Fibroblast of upper back skin (primary cell): ENCODE measurements at regions not wholly inside any gene's neighbourhood (a gene's known extent, or its start where the extent isn't known, plus 50 kb on each side); places are given as distances from the start of the nearest gene placed in this dataset.

Experiments used
- DNase-seq: peaks from one replicate; pipeline ENCODE4 v3.0.0-alpha.2; 2013

- DNase-seq: no peak
These were observed 135.0 kb upstream of the ARL4C start for GRCh38 chr2:234631646-234632514.

GRCh38 chr2:234630801-234631261 lies 133.9 kb upstream of the ARL4C start:
- peak; percentile 5 for DNase-seq

- no peak for DNase-seq
These were observed 132.7 kb upstream of the ARL4C start for GRCh38 chr2:234629596-234629995.

GRCh38 chr2:234628953-234629352 lies 132.1 kb upstream of the ARL4C start:
- no peak for DNase-seq

- DNase-seq: no peak
These were observed 130.4 kb upstream of the ARL4C start for GRCh38 chr2:234627308-234627707.

GRCh38 chr2:234626566-234627130 lies 129.8 kb upstream of the ARL4C start:
- DNase-seq: no peak

- no peak for DNase-seq
These were observed 128.9 kb upstream of the ARL4C start for GRCh38 chr2:234625626-234626250.

- DNase-seq: no peak
These were observed 126.7 kb upstream of the ARL4C start for GRCh38 chr2:234623521-234623991.

- DNase-seq: no peak
These were observed 124.2 kb upstream of the ARL4C start for GRCh38 chr2:234621120-234621519.

GRCh38 chr2:234620018-234620417 lies 123.1 kb upstream of the ARL4C start:
- DNase-seq: no peak

- peak; percentile 46 for DNase-seq
These were observed 118.9 kb upstream of the ARL4C start for GRCh38 chr2:234615643-234616356.

GRCh38 chr2:234611209-234611608 lies 114.3 kb upstream of the ARL4C start:
- DNase-seq: no peak

- DNase-seq: no peak
These were observed 112.1 kb upstream of the ARL4C start for GRCh38 chr2:234608946-234609345.

GRCh38 chr2:234607691-234608090 lies 110.8 kb upstream of the ARL4C start:
- DNase-seq: no peak

- peak; percentile 40 for DNase-seq
These were observed 110.0 kb upstream of the ARL4C start for GRCh38 chr2:234606896-234607295.

GRCh38 chr2:234603619-234604018 lies 106.7 kb upstream of the ARL4C start:
- no peak for DNase-seq

- DNase-seq: no peak
These were observed 104.3 kb upstream of the ARL4C start for GRCh38 chr2:234601213-234601612.

- DNase-seq: no peak
These were observed 100.6 kb upstream of the ARL4C start for GRCh38 chr2:234597576-234597861.

- no peak for DNase-seq
These were observed 100.1 kb upstream of the ARL4C start for GRCh38 chr2:234596696-234597575.

- DNase-seq: peak; percentile 79
These were observed 98.9 kb upstream of the ARL4C start for GRCh38 chr2:234595829-234596228.

GRCh38 chr2:234594715-234595114 lies 97.8 kb upstream of the ARL4C start:
- no peak for DNase-seq

GRCh38 chr2:234593636-234594035 lies 96.8 kb upstream of the ARL4C start:
- peak; percentile 31 for DNase-seq
